HL-60 (cell line): ENCODE measurements at regions not wholly inside any gene's neighbourhood (a gene's known extent, or its start where the extent isn't known, plus 50 kb on each side); places are given as distances from the start of the nearest gene placed in this dataset.

Experiments
- DNase-seq, 2 experiments: peaks; one replicate each; pipeline ENCODE4 v3.0.0-alpha.2; 2010 to 2020; ENCODE audit warnings: low read depth in 1 of 2, low spot score in 1 of 2
- H3K27ac ChIP-seq: fragments of 250-450 bp; sonication (Bioruptor Pico); replicated peaks from 2 replicates; pipeline ENCODE4 v1.5.1; 2020; ENCODE audit warnings: mild to moderate bottlenecking, moderate library complexity
- H3K27me3 ChIP-seq: fragments of 250-450 bp; sonication (Bioruptor Pico); 2 replicates; pipeline ENCODE4 v1.5.1; 2021; ENCODE audit warnings: mild to moderate bottlenecking, moderate library complexity; ENCODE audit not compliant: insufficient read depth, poor library complexity, severe bottlenecking
- H3K4me3 ChIP-seq: replicated peaks from 2 replicates; pipeline ENCODE4 v1.5.1; 2011; ENCODE audit warnings: mild to moderate bottlenecking, control low read depth, low read length; ENCODE audit not compliant: insufficient read depth
- CTCF ChIP-seq: IDR thresholded peaks from one replicate; pipeline ENCODE4 v1.5.1; 2011; ENCODE audit warnings: low read length, control low read depth, inconsistent platforms; ENCODE audit not compliant: insufficient read depth
- GABPA ChIP-seq: IDR thresholded peaks from 2 replicates; pipeline ENCODE4 v1.6.1; 2012; ENCODE audit warnings: low read depth
- POLR2AphosphoS5 ChIP-seq: IDR thresholded peaks from 2 replicates; pipeline ENCODE4 v1.6.1; 2012; ENCODE audit warnings: low read depth
- REST ChIP-seq: IDR thresholded peaks from 2 replicates; pipeline ENCODE4 v1.6.1; 2012; ENCODE audit warnings: low read depth; ENCODE audit not compliant: insufficient replicate concordance
- SPI1 ChIP-seq: IDR thresholded peaks from 2 replicates; pipeline ENCODE4 v1.6.1; 2012; ENCODE audit warnings: low read depth, mild to moderate bottlenecking, borderline replicate concordance

- no peak overlapping the region for H3K4me3 ChIP-seq
- H3K27ac ChIP-seq = no peak overlapping the region
- no peak for DNase-seq
- no peak for TF ChIP-seq GABPA
- no peak for TF ChIP-seq SPI1
- no peak for TF ChIP-seq REST
- no peak for TF ChIP-seq POLR2AphosphoS5
- TF ChIP-seq CTCF = no peak
- no peaks in the 10 kb centered on the region for H3K27me3 ChIP-seq
Observed at GRCh38 chr12:20213723-20214625, 154.4 kb upstream of the PDE3A start.

- no peak overlapping the region for H3K27ac ChIP-seq
- no peak for DNase-seq
- peaks cover 3% of the 10 kb centered on the region for H3K27me3 ChIP-seq
- H3K4me3 ChIP-seq = no peak overlapping the region
- no peak for TF ChIP-seq REST
- no peak for TF ChIP-seq SPI1
- no peak for TF ChIP-seq CTCF
- no peak for TF ChIP-seq GABPA
- TF ChIP-seq POLR2AphosphoS5 = no peak
Observed at GRCh38 chr12:20220339-20220738, 148.0 kb upstream of the PDE3A start.

GRCh38 chr12:20232931-20233675 is 135.2 kb upstream of the PDE3A start:
- Histone ChIP-seq H3K27ac (no peak overlapping the region), H3K27me3 (no peaks in the 10 kb centered on the region), H3K4me3 (no peak overlapping the region)
- no peak for DNase-seq
- no peak for TF ChIP-seq GABPA
- TF ChIP-seq CTCF = no peak
- no peak for TF ChIP-seq SPI1
- TF ChIP-seq REST = no peak
- no peak for TF ChIP-seq POLR2AphosphoS5
